Loucy (cell line): ENCODE measurements at regions not wholly inside any gene's neighbourhood (a gene's known extent, or its start where the extent isn't known, plus 50 kb on each side); places are given as distances from the start of the nearest gene placed in this dataset.

Experiments used
- CTCF ChIP-seq: fragments of 200-600 bp; sonication (generic); conservative IDR thresholded peaks from 2 replicates; pipeline ENCODE4 v1.5.1; 2014; ENCODE audit warnings: mild to moderate bottlenecking, antibody characterized with exemption, low read length
- EZH2phosphoT487 ChIP-seq: fragments of 200-600 bp; IDR thresholded peaks from 2 replicates; pipeline ENCODE4 v1.6.1; 2018; ENCODE audit warnings: antibody characterized with exemption, mild to moderate bottlenecking, moderate library complexity, borderline replicate concordance

- TF ChIP-seq CTCF (no peak), EZH2phosphoT487 (no peak)
Observed at GRCh38 chr20:36091561-36092397, 62.8 kb upstream of the EPB41L1 start.
